Gastrocnemius medialis (tissue), 4 donors: ENCODE measurements at regions not wholly inside any gene's neighbourhood (a gene's known extent, or its start where the extent isn't known, plus 50 kb on each side); places are given as distances from the start of the nearest gene placed in this dataset.

Experiments
- CTCF ChIP-seq, 5 experiments: fragments of 450-650 bp in 3 of 5; fragments of 200-600 bp in 2 of 5; sonication (generic) in 2 of 5; IDR thresholded peaks in 4 of 5; conservative IDR thresholded peaks in 1 of 5; 1 replicate in 4 of 5; 2 replicates in 1 of 5; pipeline ENCODE4 v1.5.1; 2016 to 2019; ENCODE audit warnings: antibody characterized with exemption in 5 of 5, mild to moderate bottlenecking in 3 of 5, moderate library complexity in 3 of 5
- POLR2A ChIP-seq, 2 donors: fragments of 450-650 bp; IDR thresholded peaks; one replicate each; pipeline ENCODE4 v1.6.1; 2017; ENCODE audit warnings: antibody characterized with exemption in 2 of 2, mild to moderate bottlenecking in 2 of 2, moderate library complexity in 2 of 2

GRCh38 chrY:17397659-17398058 is 482.4 kb downstream of the CDY2B start:
- TF ChIP-seq CTCF (IDR thresholded peaks at IDR 0.05 in 4 of 5, conservative IDR thresholded peaks at IDR 0.05 in 1 of 5) (no peak), POLR2A (IDR thresholded peaks at IDR 0.05) (no peak)
